Endometrium (tissue), 2 donors: ENCODE measurements at regions not wholly inside any gene's neighbourhood (a gene's known extent, or its start where the extent isn't known, plus 50 kb on each side); places are given as distances from the start of the nearest gene placed in this dataset.
"Not testable (repeated sequence)": the region's sequence is repeated elsewhere in the genome, so short reads cannot be mapped to it uniquely, and the experiment has no call there.

Experiments
- FAIRE-seq: peaks from 2 replicates; lab custom pipeline; 2012; peaks lifted over from hg19 to GRCh38; lab: Jason Lieb, UNC
- donor health status: control.
- donor health status: control.

- FAIRE-seq, result no peak
Observed at GRCh38 chr16:27639561-27640276, 89.8 kb downstream of the KATNIP start.

- no peak for FAIRE-seq
Observed at GRCh38 chr16:27640277-27640600, 90.3 kb downstream of the KATNIP start.

- no peak for FAIRE-seq
Observed at GRCh38 chr16:27641260-27641659, 91.3 kb downstream of the KATNIP start.

GRCh38 chr16:27641734-27642415 lies 91.9 kb downstream of the KATNIP start:
- FAIRE-seq, result not testable (repeated sequence)

- no peak for FAIRE-seq
Observed at GRCh38 chr16:27642756-27643155, 92.8 kb downstream of the KATNIP start.

- FAIRE-seq, result no peak
Observed at GRCh38 chr16:27644165-27644564, 94.2 kb downstream of the KATNIP start.

GRCh38 chr16:27645396-27645795 lies 95.5 kb downstream of the KATNIP start:
- FAIRE-seq, result no peak

- FAIRE-seq, result no peak
Observed at GRCh38 chr16:27646806-27647205, 96.9 kb downstream of the KATNIP start.

GRCh38 chr16:27649021-27649420 lies 99.1 kb downstream of the KATNIP start:
- no peak for FAIRE-seq

GRCh38 chr16:27650073-27650701 lies 100.2 kb downstream of the KATNIP start:
- FAIRE-seq, result no peak

GRCh38 chr16:27651301-27651700 lies 101.4 kb downstream of the KATNIP start:
- no peak for FAIRE-seq

GRCh38 chr16:27657811-27658210 lies 107.9 kb downstream of the KATNIP start:
- no peak for FAIRE-seq

GRCh38 chr16:27660507-27660906 lies 110.6 kb downstream of the KATNIP start:
- no peak for FAIRE-seq

- not testable (repeated sequence) for FAIRE-seq
Observed at GRCh38 chr16:27663235-27663634, 113.3 kb downstream of the KATNIP start.

- no peak for FAIRE-seq
Observed at GRCh38 chr16:27665881-27666280, 115.9 kb downstream of the KATNIP start.

- peak; percentile 45 for FAIRE-seq
Observed at GRCh38 chr16:27670071-27670810, 120.3 kb downstream of the KATNIP start.

GRCh38 chr16:27671410-27671809 lies 121.5 kb downstream of the KATNIP start:
- FAIRE-seq, result no peak

GRCh38 chr16:27676839-27677238 lies 126.9 kb downstream of the KATNIP start:
- FAIRE-seq, result no peak

GRCh38 chr16:27677263-27677662 lies 127.3 kb downstream of the KATNIP start:
- no peak for FAIRE-seq

GRCh38 chr16:27678955-27679354 lies 129.0 kb downstream of the KATNIP start:
- FAIRE-seq, result no peak

- FAIRE-seq, result no peak
Observed at GRCh38 chr16:27679899-27680298, 130.0 kb downstream of the KATNIP start.

- FAIRE-seq, result no peak
Observed at GRCh38 chr16:27681681-27682080, 131.7 kb downstream of the KATNIP start.

GRCh38 chr16:27684047-27684446 lies 134.1 kb downstream of the KATNIP start:
- FAIRE-seq, result no peak
